Fibroblast of skin of abdomen (primary cell): ENCODE measurements at regions not wholly inside any gene's neighbourhood (a gene's known extent, or its start where the extent isn't known, plus 50 kb on each side); places are given as distances from the start of the nearest gene placed in this dataset.
"Not testable (repeated sequence)": the region's sequence is repeated elsewhere in the genome, so short reads cannot be mapped to it uniquely, and the experiment has no call there.

ENCODE experiments used
- DNase-seq: peaks from one replicate; pipeline ENCODE4 v3.0.0-alpha.2; 2013

GRCh38 chr6:140493470-140493869 is 1119.0 kb upstream of the CITED2 start:
- not testable (repeated sequence) for DNase-seq

DNA sequence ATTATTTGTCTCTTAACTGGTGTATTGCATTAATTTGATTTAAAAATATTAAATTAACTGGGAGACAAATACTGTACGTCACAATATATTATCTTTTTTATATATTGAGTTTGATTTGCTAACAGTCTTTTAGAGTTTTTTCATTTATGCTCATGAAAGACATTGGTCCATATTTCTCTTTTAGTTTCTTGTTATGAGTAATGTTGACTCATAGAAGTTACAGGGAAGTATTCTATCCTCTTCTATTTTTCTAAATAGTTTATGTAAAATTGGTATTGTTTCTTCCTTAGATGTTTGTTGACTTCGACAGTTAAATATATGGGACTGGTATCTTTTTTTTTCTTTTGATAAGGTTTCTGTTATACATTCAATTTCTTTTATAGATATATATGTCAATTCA is 1115.6 kb upstream of the CITED2 start:
- no peak for DNase-seq

- no peak for DNase-seq
Measured at GRCh38 chr6:140487586-140487985, 1113.1 kb upstream of the CITED2 start.

DNA sequence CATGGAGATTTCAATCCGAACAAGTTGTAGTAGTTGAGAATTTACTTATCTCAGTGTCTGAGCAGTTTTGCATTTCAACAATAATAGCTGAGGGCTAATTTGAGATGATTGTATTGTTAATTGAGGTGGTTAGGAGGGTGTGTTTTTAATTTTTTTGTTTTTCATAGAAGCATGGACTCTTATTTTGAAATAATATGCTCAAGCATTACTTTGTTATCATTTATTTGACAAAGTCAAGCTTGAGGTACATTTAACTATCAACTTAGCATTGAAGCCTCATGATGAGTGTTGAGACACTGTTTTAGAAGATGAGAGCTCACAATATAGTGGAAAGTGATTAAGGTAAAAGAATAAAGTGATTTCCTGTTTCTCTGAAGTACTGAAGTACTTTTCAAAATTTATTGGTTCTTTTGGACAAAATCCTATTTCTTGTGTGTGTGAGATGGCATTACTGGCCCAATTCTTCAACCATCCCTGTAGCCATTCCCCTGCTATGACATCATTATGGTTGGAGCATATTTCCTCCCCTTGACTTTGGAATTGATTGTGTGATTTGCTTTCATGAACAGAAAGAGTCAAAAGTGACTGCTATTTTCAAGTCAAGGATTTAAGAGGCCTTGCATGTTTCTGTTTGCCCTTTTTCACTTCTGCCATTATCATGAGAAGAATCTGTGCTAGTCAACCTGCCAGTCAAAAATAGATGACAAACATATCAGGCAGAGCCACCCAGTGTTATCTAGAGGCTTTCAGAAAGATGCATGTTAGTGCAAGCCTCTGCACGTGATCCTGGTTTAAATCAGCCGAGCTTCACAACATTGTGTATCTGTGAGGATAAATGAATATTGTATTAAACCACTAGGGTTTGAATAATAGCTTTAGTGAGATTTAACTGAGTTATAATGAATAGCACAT is 1112.3 kb upstream of the CITED2 start:
- peak; percentile 60 for DNase-seq

GRCh38 chr6:140485740-140486449 is 1111.4 kb upstream of the CITED2 start:
- peak; percentile 93 for DNase-seq

DNA sequence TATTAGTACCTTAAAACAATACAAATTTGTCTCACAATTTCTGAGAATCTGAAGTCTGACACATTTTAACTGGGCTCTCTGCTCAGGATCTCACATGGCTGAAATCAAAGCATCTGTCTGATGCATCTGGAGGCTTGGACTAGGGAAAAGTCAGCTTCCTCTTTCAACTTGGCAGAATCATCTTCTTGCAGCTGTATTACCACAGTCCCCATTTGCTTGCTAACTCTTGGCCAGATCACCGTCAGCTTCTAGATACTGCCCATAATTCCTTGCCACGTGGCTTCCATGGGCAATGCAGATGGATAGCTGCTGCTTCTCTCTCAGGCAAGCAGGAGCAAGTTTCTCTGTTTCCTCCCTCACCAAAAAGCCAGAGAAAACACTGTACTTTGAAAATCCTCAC is 1106.4 kb upstream of the CITED2 start:
- peak; percentile 72 for DNase-seq

DNA sequence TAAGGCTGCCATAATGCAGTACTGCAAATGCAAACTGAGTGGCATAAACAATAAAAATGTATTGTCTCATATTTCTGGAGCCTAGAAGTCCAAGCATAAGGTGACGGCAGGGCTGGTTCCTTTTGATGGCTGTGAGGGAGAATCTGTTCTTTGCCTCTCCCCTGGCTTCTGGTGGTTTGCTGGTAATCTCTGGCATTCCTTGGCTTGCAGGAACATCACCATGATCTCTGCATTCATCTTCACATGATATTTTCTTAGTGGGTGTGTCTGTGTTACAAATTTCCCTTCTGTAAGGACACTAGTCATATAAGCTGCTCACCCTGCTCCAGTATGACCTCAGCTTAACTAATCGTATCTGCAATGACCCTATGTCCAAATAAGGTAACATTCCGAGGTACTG is 1104.2 kb upstream of the CITED2 start:
- DNase-seq: no peak

GRCh38 chr6:140475086-140475485 is 1100.6 kb upstream of the CITED2 start:
- DNase-seq: peak; percentile 42

GRCh38 chr6:140464720-140465119 is 1090.3 kb upstream of the CITED2 start:
- no peak for DNase-seq

GRCh38 chr6:140463312-140463710 is 1088.9 kb upstream of the CITED2 start:
- DNase-seq: no peak

DNA sequence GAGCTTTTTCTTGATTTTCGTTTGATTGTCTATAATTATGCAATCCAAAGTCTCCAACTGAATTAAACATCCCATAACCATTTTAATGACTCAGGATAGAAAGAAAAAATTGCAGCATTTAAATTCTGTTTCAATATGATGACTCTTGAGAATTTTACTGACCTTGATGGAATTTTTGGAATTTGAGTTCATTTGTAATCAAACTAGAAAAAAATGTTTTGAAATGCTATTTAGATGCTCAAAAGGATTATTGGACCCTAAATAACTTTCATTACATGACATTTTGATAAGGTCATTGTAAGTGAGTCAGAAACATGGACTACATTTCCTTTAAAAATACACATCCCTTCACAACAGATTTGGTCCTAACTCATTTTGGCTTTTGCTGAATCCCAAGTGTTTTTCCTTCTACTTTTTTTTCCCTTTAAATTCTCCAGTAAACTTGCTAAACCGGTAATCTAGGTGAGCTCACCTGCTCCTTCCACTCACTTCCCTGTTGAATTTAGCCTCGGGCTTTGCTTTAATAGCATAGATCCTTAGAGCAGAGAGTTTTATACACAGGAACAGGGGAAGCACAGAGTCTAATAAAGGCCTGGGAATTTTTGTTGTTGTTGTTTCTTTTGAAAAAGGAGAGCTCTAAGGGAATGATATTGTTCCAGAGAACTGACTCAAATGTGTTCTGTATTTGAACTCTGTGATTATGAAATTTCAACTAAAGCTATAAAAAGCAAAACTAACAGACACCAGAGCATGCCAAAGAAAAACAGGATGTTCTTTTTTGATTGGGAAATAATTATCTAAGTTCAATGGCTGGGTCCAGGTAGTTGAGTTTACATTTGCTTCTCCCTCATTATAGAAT is 1088.2 kb upstream of the CITED2 start:
- peak; percentile 58 for DNase-seq

DNA sequence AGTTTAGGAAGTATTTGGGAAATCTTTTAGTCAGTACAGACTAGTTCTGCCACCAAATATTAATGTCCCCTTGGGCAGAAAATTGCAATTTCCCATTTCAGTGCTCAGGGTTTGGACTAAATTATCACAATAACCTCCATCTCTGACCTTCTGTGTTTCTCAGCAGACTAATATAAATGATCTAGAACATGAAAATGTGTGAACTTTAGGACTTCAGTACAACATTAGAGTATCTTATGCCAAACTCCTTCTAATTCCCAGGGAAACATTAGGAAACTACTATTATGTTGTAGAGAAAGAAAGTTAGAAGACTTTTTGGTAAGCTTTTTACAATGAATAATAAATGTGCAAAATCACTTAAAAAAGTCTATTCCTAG is 1087.6 kb upstream of the CITED2 start:
- DNase-seq: no peak

GRCh38 chr6:140460267-140460666 is 1085.8 kb upstream of the CITED2 start:
- no peak for DNase-seq

- no peak for DNase-seq
Measured at GRCh38 chr6:140459209-140459608, 1084.8 kb upstream of the CITED2 start.

GRCh38 chr6:140446241-140446640 is 1071.8 kb upstream of the CITED2 start:
- DNase-seq: no peak

- DNase-seq: peak; percentile 91
Measured at GRCh38 chr6:140445474-140446004, 1071.1 kb upstream of the CITED2 start.

DNA sequence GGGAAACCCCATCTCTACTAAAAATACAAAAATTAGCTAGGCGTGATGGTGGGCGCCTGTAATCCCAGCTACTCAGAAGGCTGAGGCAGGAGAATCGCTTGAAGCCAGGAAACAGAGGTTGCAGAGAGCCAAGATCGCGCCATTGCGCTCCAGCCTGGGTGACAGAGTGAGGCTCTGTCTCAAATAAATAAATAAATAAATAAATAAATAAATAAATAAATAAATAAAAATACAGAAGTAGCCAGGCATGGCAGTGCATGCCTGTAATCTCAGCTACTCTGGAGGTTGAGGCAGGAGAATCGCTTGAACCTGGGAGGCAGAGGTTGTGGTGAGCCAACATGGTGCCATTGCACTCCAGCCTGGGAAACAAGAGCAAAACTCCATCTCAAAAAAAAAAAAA is 1068.7 kb upstream of the CITED2 start:
- not testable (repeated sequence) for DNase-seq

DNA sequence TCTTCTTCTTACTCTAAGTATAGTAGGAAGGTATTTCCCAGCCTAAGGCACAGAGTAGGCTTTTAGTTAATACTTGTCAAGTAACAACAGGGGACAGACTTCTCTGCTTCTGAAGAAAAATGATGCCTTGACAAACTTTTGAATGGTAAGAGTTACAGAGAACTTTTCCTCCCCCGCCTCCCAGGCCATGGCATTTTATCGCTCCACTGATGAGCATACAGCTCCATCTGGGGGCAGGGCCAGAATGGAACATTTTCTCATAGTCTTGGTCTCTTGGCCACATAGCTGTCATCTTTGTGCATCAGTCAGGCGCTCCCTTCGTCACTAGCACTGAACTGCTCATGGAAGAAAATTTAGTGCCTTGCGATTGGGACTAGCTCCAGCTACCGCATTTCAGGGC is 1066.8 kb upstream of the CITED2 start:
- peak; percentile 95 for DNase-seq

DNA sequence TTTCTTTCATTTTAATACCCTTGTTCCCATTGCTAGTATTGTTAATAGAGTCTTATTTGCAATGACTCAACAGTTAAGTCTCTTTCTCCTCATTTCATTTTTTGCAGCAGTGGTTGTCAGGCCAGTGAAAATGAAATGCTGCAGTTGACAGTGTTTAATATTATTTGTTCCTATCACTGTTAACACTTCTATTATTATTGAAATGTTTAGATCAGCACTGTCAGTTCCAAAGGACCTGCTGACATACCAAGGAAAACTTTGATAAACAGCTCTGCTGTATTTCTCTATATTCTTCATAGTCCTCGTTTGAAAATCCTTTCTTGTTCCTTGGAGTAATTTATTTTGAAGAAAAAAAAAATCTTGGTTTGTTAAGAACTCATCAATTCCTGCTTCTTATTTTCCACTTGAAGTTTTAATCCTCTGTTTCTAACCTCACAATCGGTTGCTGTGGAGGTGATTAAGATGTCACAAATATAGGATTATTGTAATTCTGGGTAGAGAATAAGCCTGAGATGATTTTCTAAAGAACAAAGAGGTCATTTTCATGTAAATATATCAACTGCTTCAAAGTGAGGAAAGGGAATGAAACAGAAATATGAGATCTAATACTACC is 1065.9 kb upstream of the CITED2 start:
- peak; percentile 26 for DNase-seq

GRCh38 chr6:140438346-140438735 is 1063.9 kb upstream of the CITED2 start:
- DNase-seq: peak; percentile 72

- DNase-seq: no peak
Measured at GRCh38 chr6:140437619-140438345, 1063.3 kb upstream of the CITED2 start.
